Panc1 (cell line): ENCODE measurements at regions not wholly inside any gene's neighbourhood (a gene's known extent, or its start where the extent isn't known, plus 50 kb on each side); places are given as distances from the start of the nearest gene placed in this dataset.

Experiments
- ATAC-seq: fragments of 200-7000 bp; cut with Tn5 transposase; 2 replicates; pipeline ENCODE4 v1.9.1; 2020; ENCODE audit warnings: mild to moderate bottlenecking, moderate library complexity
- BruUV-seq: library from RNA; stranded (reverse); fragments of 400-500 nt; replicated peaks from 2 replicates; lab custom pipeline; 2021; lab: Mats Ljungman, UMichigan
- CTCF ChIA-PET: fragments of 300-600 bp; sonication (Branson Sonifier 250); formaldehyde crosslinking; loops from one replicate; lab custom pipeline; 2022; ENCODE audit warnings: antibody characterized with exemption; lab: Charles Lee
- POLR2A ChIA-PET: fragments of 300-600 bp; sonication (Branson Sonifier 250); formaldehyde crosslinking; loops from one replicate; lab custom pipeline; 2022; ENCODE audit warnings: antibody characterized with exemption; lab: Charles Lee
- DNase-seq: peaks from one replicate; pipeline ENCODE4 v3.0.0-alpha.2; 2010; ENCODE audit warnings: low read depth, low spot score
- H3K27ac ChIP-seq: 2 replicates; pipeline ENCODE4 v1.5.1; 2011; ENCODE audit warnings: mild to moderate bottlenecking, low read length, inconsistent platforms
- H3K27me3 ChIP-seq: fragments of 200-500 bp; sonication (Bioruptor generic); 2 replicates; pipeline ENCODE4 v1.6.0; 2014; ENCODE audit warnings: low read length, inconsistent platforms; ENCODE audit not compliant: control insufficient read depth, insufficient read depth
- H3K36me3 ChIP-seq: fragments of 200-500 bp; sonication (Bioruptor generic); 2 replicates; pipeline ENCODE4 v1.5.1; 2014; ENCODE audit warnings: inconsistent platforms, mild to moderate bottlenecking, low read length, moderate library complexity; ENCODE audit not compliant: control insufficient read depth, insufficient read depth
- H3K4me1 ChIP-seq: 2 replicates; pipeline ENCODE4 v1.5.1; 2011; ENCODE audit warnings: inconsistent platforms, mild to moderate bottlenecking, low read length, moderate library complexity; ENCODE audit not compliant: control insufficient read depth, insufficient read depth
- H3K4me3 ChIP-seq, 2 experiments: 2 replicates each; pipeline ENCODE4 v1.5.1; 2011 to 2012; ENCODE audit warnings: low read depth in 2 of 2, low read length in 2 of 2, mild to moderate bottlenecking in 2 of 2, inconsistent platforms in 1 of 2, moderate library complexity in 1 of 2
- H3K9me3 ChIP-seq: fragments of 200-500 bp; sonication (Bioruptor generic); 2 replicates; pipeline ENCODE4 v1.5.1; 2014; ENCODE audit warnings: low read depth, mild to moderate bottlenecking, inconsistent platforms, low read length, moderate library complexity; ENCODE audit not compliant: control insufficient read depth, insufficient read depth
- POLR2AphosphoS5 ChIP-seq: IDR thresholded peaks from 2 replicates; pipeline ENCODE4 v1.6.1; 2012; ENCODE audit warnings: mild to moderate bottlenecking, low read depth, low read length, moderate library complexity
- SIN3A ChIP-seq: IDR thresholded peaks from 2 replicates; pipeline ENCODE4 v1.6.1; 2012; ENCODE audit warnings: low read depth, mild to moderate bottlenecking, low read length, moderate library complexity, borderline replicate concordance; ENCODE audit not compliant: insufficient read depth
- TCF7L2 ChIP-seq: IDR thresholded peaks from 2 replicates; pipeline ENCODE4 v1.6.1; 2011; ENCODE audit warnings: mild to moderate bottlenecking, low read depth, low read length, inconsistent platforms
- in situ Hi-C: cut with HindIII; loops from 2 replicates; pipeline ENCODE4 v1.10.0; 2016; ENCODE audit warnings: low sequenced_read_pairs, low pct_unique_long_range_greater_than_20kb
- intact Hi-C: fragments of 100-400 bp; cut with micrococcal nuclease; formaldehyde crosslinking; loops from one replicate; pipeline ENCODE4 v1.10.0; 2022; ENCODE audit not compliant: unreplicated experiment
- TF ChIP-seq, protein P1 (sequence below): fragments of 450-650 bp; IDR thresholded peaks from 2 replicates; pipeline ENCODE4 v1.5.1; 2017; ENCODE audit warnings: mild to moderate bottlenecking
- TF ChIP-seq, protein P2 (sequence below), 2 experiments: IDR thresholded peaks; 2 replicates each; pipeline ENCODE4 v1.6.1; 2011 to 2012; ENCODE audit warnings: low read depth in 2 of 2, control low read depth in 1 of 2, low read length in 1 of 2, mild to moderate bottlenecking in 1 of 2, moderate library complexity in 1 of 2; ENCODE audit not compliant: insufficient read depth in 1 of 2

GRCh38 chr9:129547869-129548570 lies 72.9 kb downstream of the C9orf50 start:
- Histone ChIP-seq H3K27me3 (no peaks in the 10 kb centered on the region), H3K9me3 (no peaks in the 10 kb centered on the region), H3K4me1 (peaks cover 4% of the 10 kb centered on the region; the same call in 1 of the 2 replicates), H3K27ac (no peak overlapping the region), H3K36me3 (no peaks in the 10 kb centered on the region), H3K4me3 (no peak overlapping the region)
- ChIA-PET CTCF (interaction anchor here (0.6 kb wide), 2 partner anchors 19 to 28 kb away, joined by 3 to 11 read pairs; no protein-coding TSS in a partner anchor), POLR2A (no interaction called here)
- BruUV-seq: no TSS peak
- in situ Hi-C loops (no loop called here), intact Hi-C loops (no loop called here)
- ATAC-seq (no peak), DNase-seq (no peak)
- no peak for TF ChIP-seq SIN3A
- TF ChIP-seq, protein P1, sequence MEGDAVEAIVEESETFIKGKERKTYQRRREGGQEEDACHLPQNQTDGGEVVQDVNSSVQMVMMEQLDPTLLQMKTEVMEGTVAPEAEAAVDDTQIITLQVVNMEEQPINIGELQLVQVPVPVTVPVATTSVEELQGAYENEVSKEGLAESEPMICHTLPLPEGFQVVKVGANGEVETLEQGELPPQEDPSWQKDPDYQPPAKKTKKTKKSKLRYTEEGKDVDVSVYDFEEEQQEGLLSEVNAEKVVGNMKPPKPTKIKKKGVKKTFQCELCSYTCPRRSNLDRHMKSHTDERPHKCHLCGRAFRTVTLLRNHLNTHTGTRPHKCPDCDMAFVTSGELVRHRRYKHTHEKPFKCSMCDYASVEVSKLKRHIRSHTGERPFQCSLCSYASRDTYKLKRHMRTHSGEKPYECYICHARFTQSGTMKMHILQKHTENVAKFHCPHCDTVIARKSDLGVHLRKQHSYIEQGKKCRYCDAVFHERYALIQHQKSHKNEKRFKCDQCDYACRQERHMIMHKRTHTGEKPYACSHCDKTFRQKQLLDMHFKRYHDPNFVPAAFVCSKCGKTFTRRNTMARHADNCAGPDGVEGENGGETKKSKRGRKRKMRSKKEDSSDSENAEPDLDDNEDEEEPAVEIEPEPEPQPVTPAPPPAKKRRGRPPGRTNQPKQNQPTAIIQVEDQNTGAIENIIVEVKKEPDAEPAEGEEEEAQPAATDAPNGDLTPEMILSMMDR: no peak
- TF ChIP-seq, protein P2, sequence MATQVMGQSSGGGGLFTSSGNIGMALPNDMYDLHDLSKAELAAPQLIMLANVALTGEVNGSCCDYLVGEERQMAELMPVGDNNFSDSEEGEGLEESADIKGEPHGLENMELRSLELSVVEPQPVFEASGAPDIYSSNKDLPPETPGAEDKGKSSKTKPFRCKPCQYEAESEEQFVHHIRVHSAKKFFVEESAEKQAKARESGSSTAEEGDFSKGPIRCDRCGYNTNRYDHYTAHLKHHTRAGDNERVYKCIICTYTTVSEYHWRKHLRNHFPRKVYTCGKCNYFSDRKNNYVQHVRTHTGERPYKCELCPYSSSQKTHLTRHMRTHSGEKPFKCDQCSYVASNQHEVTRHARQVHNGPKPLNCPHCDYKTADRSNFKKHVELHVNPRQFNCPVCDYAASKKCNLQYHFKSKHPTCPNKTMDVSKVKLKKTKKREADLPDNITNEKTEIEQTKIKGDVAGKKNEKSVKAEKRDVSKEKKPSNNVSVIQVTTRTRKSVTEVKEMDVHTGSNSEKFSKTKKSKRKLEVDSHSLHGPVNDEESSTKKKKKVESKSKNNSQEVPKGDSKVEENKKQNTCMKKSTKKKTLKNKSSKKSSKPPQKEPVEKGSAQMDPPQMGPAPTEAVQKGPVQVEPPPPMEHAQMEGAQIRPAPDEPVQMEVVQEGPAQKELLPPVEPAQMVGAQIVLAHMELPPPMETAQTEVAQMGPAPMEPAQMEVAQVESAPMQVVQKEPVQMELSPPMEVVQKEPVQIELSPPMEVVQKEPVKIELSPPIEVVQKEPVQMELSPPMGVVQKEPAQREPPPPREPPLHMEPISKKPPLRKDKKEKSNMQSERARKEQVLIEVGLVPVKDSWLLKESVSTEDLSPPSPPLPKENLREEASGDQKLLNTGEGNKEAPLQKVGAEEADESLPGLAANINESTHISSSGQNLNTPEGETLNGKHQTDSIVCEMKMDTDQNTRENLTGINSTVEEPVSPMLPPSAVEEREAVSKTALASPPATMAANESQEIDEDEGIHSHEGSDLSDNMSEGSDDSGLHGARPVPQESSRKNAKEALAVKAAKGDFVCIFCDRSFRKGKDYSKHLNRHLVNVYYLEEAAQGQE (IDR thresholded peaks at IDR 0.05; ENCODE audit: insufficient read depth in 1 of 2, low read depth in 2 of 2, low read length in 1 of 2): no peak
- no peak for TF ChIP-seq TCF7L2
- no peak for TF ChIP-seq POLR2AphosphoS5

- CTCF ChIA-PET: interaction anchor here (0.6 kb wide), 1 partner anchor 28 kb away, joined by 3 read pairs; no protein-coding TSS in a partner anchor
- H3K4me1 ChIP-seq: peaks cover 4% of the 10 kb centered on the region; the same call in 1 of the 2 replicates
These were observed 73.8 kb downstream of the C9orf50 start for GRCh38 chr9:129547063-129547462.

More at GRCh38 chr9:129547063-129547462, 73.8 kb downstream of the C9orf50 start:
- Histone ChIP-seq H3K27ac (no peak overlapping the region), H3K4me3 (no peak overlapping the region), H3K36me3 (no peaks in the 10 kb centered on the region), H3K27me3 (no peaks in the 10 kb centered on the region), H3K9me3 (no peaks in the 10 kb centered on the region)
- no TSS peak for BruUV-seq
- no peak for DNase-seq
- in situ Hi-C loops (no loop called here), intact Hi-C loops (no loop called here)
- no peak for ATAC-seq
- POLR2A ChIA-PET: interaction anchor here (0.6 kb wide), 1 partner anchor 183 kb away, joined by 4 read pairs; no protein-coding TSS in a partner anchor
- TF ChIP-seq, protein P1: no peak
- no peak for TF ChIP-seq POLR2AphosphoS5
- TF ChIP-seq SIN3A: no peak
- TF ChIP-seq TCF7L2: no peak
- TF ChIP-seq, protein P2 (IDR thresholded peaks at IDR 0.05; ENCODE audit: insufficient read depth in 1 of 2, low read depth in 2 of 2, low read length in 1 of 2): no peak
